ENCODE measurements at regions not wholly inside any gene's neighbourhood (a gene's known extent, or its start where the extent isn't known, plus 50 kb on each side); places are given as distances from the start of the nearest gene placed in this dataset.

GRCh38 chr5:96035796-96036195, 74.1 kb upstream of the ELL2 start:
- no peak for DNase-seq (ENCODE audit: low read depth in 2 of 2)

- DNase-seq (ENCODE audit: low read depth in 2 of 2): no peak
Measured at GRCh38 chr5:96033116-96033515, 71.5 kb upstream of the ELL2 start.

- DNase-seq (ENCODE audit: low read depth in 2 of 2): no peak
Measured at GRCh38 chr5:96031811-96032261, 70.2 kb upstream of the ELL2 start.

GRCh38 chr5:96031180-96031579, 69.5 kb upstream of the ELL2 start:
- DNase-seq (ENCODE audit: low read depth in 2 of 2): no peak

GRCh38 chr5:96026406-96027041, 64.9 kb upstream of the ELL2 start:
- DNase-seq (ENCODE audit: low read depth in 2 of 2): no peak

GRCh38 chr5:96024683-96025475, 63.2 kb upstream of the ELL2 start:
- DNase-seq (ENCODE audit: low read depth in 2 of 2): no peak

GRCh38 chr5:96023518-96023917, 61.9 kb upstream of the ELL2 start:
- DNase-seq (ENCODE audit: low read depth in 2 of 2): no peak

- DNase-seq (ENCODE audit: low read depth in 2 of 2): no peak
Measured at GRCh38 chr5:96022971-96023370, 61.3 kb upstream of the ELL2 start.

GRCh38 chr5:96017951-96018350, 56.3 kb upstream of the ELL2 start:
- DNase-seq (ENCODE audit: low read depth in 2 of 2): no peak

GRCh38 chr5:96016216-96016615, 54.6 kb upstream of the ELL2 start:
- DNase-seq (ENCODE audit: low read depth in 2 of 2): no peak

- DNase-seq (ENCODE audit: low read depth in 2 of 2): no peak
Measured at GRCh38 chr5:96015709-96016108, 54.1 kb upstream of the ELL2 start.

- DNase-seq (ENCODE audit: low read depth in 2 of 2): no peak
Measured at GRCh38 chr5:96014395-96014794, 52.7 kb upstream of the ELL2 start.

GRCh38 chr5:96013254-96013653, 51.6 kb upstream of the ELL2 start:
- DNase-seq (ENCODE audit: low read depth in 2 of 2): no peak

- DNase-seq (ENCODE audit: low read depth in 2 of 2): no peak
Measured at GRCh38 chr5:96012399-96012798, 50.7 kb upstream of the ELL2 start.

Data from stimulated activated CD8-positive, alpha-beta memory T cell treated with anti-CD3 and anti-CD28 coated beads, Interleukin-7, amount 100 ng/mL, for 1 hour (primary cell).